Osteoblast (primary cell): ENCODE measurements at regions not wholly inside any gene's neighbourhood (a gene's known extent, or its start where the extent isn't known, plus 50 kb on each side); places are given as distances from the start of the nearest gene placed in this dataset.
A peak's percentile ranks its signal among the peaks of the same experiment; 100 is the strongest.

Experiments used
- DNase-seq: peaks from one replicate; pipeline ENCODE4 v3.0.0; 2011; ENCODE audit warnings: low spot score, mixed read lengths; ENCODE audit not compliant: insufficient read length; ENCODE audit errors: missing footprints
- H2AFZ ChIP-seq: 2 replicates; pipeline ENCODE4 v1.6.0; 2011; ENCODE audit warnings: mild to moderate bottlenecking, low read length
- H3K27ac ChIP-seq: 2 replicates; pipeline ENCODE4 v1.5.1; 2011; ENCODE audit warnings: mild to moderate bottlenecking, low read depth, low read length, moderate library complexity
- H3K27me3 ChIP-seq: 2 replicates; pipeline ENCODE4 v1.6.0; 2012; ENCODE audit warnings: mild to moderate bottlenecking, control low read depth, inconsistent platforms, low read length, moderate library complexity; ENCODE audit not compliant: insufficient read depth
- H3K36me3 ChIP-seq: 2 replicates; pipeline ENCODE4 v1.5.1; 2011; ENCODE audit warnings: mild to moderate bottlenecking, low read length, control low read depth, moderate library complexity; ENCODE audit not compliant: insufficient read depth
- H3K4me1 ChIP-seq: 2 replicates; pipeline ENCODE4 v1.5.1; 2011; ENCODE audit warnings: mild to moderate bottlenecking, low read length, control low read depth, moderate library complexity; ENCODE audit not compliant: insufficient read depth
- H3K4me2 ChIP-seq: 2 replicates; pipeline ENCODE4 v1.6.0; 2011; ENCODE audit warnings: mild to moderate bottlenecking, low read length; ENCODE audit not compliant: insufficient read depth
- H3K4me3 ChIP-seq: fragments of 200-600 bp; sonication (generic); 3 replicates; pipeline ENCODE4 v1.5.1; 2012; ENCODE audit warnings: mild to moderate bottlenecking, low read length, inconsistent platforms; ENCODE audit not compliant: insufficient read depth
- H3K79me2 ChIP-seq: 2 replicates; pipeline ENCODE4 v1.6.0; 2012; ENCODE audit warnings: mild to moderate bottlenecking, low read length, control low read depth, inconsistent platforms; ENCODE audit not compliant: insufficient read depth
- H3K9me3 ChIP-seq: 2 replicates; pipeline ENCODE4 v1.5.1; 2011; ENCODE audit warnings: low read depth, low read length, control low read depth
- H4K20me1 ChIP-seq: 2 replicates; pipeline ENCODE4 v1.6.0; 2012; ENCODE audit warnings: mild to moderate bottlenecking, low read length, control low read depth; ENCODE audit not compliant: insufficient read depth
- CTCF ChIP-seq: IDR thresholded peaks from 2 replicates; pipeline ENCODE4 v1.5.1; 2011; ENCODE audit warnings: mild to moderate bottlenecking, low read depth, low read length, moderate library complexity; ENCODE audit errors: extremely low read depth

DNA sequence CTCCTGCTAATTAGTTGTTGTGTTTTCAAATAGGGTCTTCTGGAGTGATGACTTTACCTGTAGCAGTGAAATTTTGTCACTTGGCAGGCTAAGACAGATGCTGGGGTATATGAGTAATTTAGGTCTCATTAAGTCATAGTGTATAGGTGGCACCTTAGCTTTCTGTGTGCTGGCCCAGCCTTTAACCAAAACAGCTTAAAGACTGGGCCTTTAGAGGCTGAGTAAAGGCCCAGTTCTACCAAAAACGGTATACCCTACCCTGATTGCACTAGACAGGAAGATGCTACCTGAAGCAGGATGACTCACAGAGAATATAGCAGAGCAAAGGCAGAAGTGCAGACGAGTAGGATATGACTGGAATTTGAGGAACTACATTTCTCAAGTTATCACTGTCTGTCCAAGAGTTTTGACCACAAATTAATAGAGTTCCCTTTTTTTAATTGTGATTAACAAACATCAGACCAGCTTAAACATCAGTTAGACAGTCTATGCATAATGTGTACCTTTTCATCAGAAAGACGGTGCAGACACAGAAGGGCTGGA, 337.9 kb upstream of the SALL3 start:
- Histone ChIP-seq H3K36me3 (no peaks in the 10 kb centered on the region), H4K20me1 (no peaks in the 10 kb centered on the region), H2AFZ (no peak overlapping the region), H3K4me2 (no peak overlapping the region), H3K9me3 (no peaks in the 10 kb centered on the region), H3K4me3 (no peak overlapping the region), H3K4me1 (no peaks in the 10 kb centered on the region), H3K27ac (no peak overlapping the region), H3K79me2 (no peaks in the 10 kb centered on the region), H3K27me3 (no peaks in the 10 kb centered on the region)
- TF ChIP-seq CTCF, result no peak
- DNase-seq, result peak; percentile 64

- no peaks in the 10 kb centered on the region for H3K27me3 ChIP-seq
- no peaks in the 10 kb centered on the region for H3K79me2 ChIP-seq
- DNase-seq, result peak; percentile 34
- H3K4me3 ChIP-seq, result no peak overlapping the region
- no peaks in the 10 kb centered on the region for H3K4me1 ChIP-seq
- no peak overlapping the region for H3K4me2 ChIP-seq
- H2AFZ ChIP-seq, result no peak overlapping the region
- no peaks in the 10 kb centered on the region for H3K36me3 ChIP-seq
- H4K20me1 ChIP-seq, result no peaks in the 10 kb centered on the region
- TF ChIP-seq CTCF, result no peak
- no peaks in the 10 kb centered on the region for H3K9me3 ChIP-seq
- no peak overlapping the region for H3K27ac ChIP-seq
Observed at GRCh38 chr18:78642296-78642951, 337.2 kb upstream of the SALL3 start.

- no peak overlapping the region for H3K4me3 ChIP-seq
- H2AFZ ChIP-seq, result no peak overlapping the region
- TF ChIP-seq CTCF, result no peak
- no peaks in the 10 kb centered on the region for H3K4me1 ChIP-seq
- H3K36me3 ChIP-seq, result no peaks in the 10 kb centered on the region
- H4K20me1 ChIP-seq, result no peaks in the 10 kb centered on the region
- H3K4me2 ChIP-seq, result no peak overlapping the region
- H3K9me3 ChIP-seq, result no peaks in the 10 kb centered on the region
- H3K79me2 ChIP-seq, result no peaks in the 10 kb centered on the region
- no peaks in the 10 kb centered on the region for H3K27me3 ChIP-seq
- no peak overlapping the region for H3K27ac ChIP-seq
- DNase-seq, result no peak
Observed at GRCh38 chr18:78643004-78643403, 336.6 kb upstream of the SALL3 start.

GRCh38 chr18:78643981-78644380, 335.6 kb upstream of the SALL3 start:
- Histone ChIP-seq H3K4me2 (no peak overlapping the region), H3K9me3 (peaks cover 4% of the 10 kb centered on the region), H2AFZ (no peak overlapping the region), H3K27ac (no peak overlapping the region), H3K36me3 (no peaks in the 10 kb centered on the region), H3K4me3 (no peak overlapping the region), H3K27me3 (no peaks in the 10 kb centered on the region), H4K20me1 (no peaks in the 10 kb centered on the region), H3K4me1 (no peaks in the 10 kb centered on the region), H3K79me2 (no peaks in the 10 kb centered on the region)
- no peak for TF ChIP-seq CTCF
- DNase-seq, result peak; percentile 66
